Head of caudate nucleus (tissue), 42 donors: ENCODE measurements at regions not wholly inside any gene's neighbourhood (a gene's known extent, or its start where the extent isn't known, plus 50 kb on each side); places are given as distances from the start of the nearest gene placed in this dataset.

Experiments used
- DNase-seq, 42 donors: peaks; one replicate each; pipeline versions ENCODE4 v3.0.0 to v3.0.0-alpha.2; 2020 to 2021; ENCODE audit warnings: mixed read lengths in 7 of 42
- intact Hi-C: fragments of 100-400 bp; cut with DNase I; formaldehyde crosslinking; loops from one replicate; pipeline ENCODE4 v1.15.0; 2022

GRCh38 chr10:21095073-21095472 is 198.0 kb upstream of the NEBL start:
- intact Hi-C loops, result loop anchor here (10.0 kb wide), 1 partner anchor 80 kb away; no protein-coding TSS in a partner anchor
- no peak for DNase-seq

GRCh38 chr10:21092683-21093524 is 195.8 kb upstream of the NEBL start:
- DNase-seq, result no peak
- intact Hi-C loops, result loop anchor here (10.0 kb wide), 1 partner anchor 82 kb away; no protein-coding TSS in a partner anchor

DNA sequence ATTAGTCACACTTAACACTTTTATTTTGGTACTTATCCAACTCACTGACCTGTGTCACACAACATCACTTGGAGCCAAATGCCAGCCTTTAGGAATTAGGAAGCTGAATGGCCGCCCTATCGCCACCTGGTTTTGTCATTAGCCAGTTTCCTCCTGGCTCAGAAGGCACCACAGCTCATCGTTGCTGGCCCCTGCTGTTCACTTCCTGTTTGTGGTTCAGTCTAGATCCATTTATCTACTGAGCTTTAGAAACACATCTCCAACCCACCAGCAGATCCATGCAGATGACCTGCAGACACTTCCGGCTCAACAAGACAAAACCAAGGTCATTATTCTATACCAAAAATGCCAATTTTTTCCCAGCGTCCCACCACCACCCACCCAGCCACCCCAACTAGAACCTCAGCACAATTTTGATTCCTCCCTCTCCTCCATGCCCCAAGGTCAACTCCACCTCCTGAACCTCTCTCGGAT is 193.5 kb upstream of the NEBL start:
- intact Hi-C loops, result loop anchor here (10.0 kb wide), 1 partner anchor 84 kb away; no protein-coding TSS in a partner anchor
- no peak for DNase-seq

DNA sequence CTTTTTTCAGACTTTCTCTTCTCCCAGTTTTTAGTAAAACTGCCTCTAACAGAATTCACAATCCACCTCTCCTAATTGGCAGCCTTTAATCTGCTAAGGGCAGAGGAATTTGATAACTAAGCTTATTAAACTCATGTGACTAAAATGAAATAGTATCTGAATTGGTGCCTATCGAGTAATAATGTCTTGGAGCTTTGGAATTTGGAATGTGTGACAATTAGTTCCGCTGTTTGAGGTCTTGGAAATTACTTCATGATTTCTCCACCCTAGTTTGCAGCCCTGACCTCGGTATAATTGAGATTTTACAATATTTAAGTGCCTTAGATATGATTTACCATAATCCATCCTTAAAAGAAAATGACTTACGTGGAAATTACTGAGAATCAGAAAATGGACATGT is 190.4 kb upstream of the NEBL start:
- DNase-seq, result no peak
- intact Hi-C loops, result no loop called here

- peak in 11 of 42 donors; percentile 15 to 60 (median 27) for DNase-seq
- intact Hi-C loops, result no loop called here
Observed at GRCh38 chr10:21084700-21085099, 187.6 kb upstream of the NEBL start.

DNA sequence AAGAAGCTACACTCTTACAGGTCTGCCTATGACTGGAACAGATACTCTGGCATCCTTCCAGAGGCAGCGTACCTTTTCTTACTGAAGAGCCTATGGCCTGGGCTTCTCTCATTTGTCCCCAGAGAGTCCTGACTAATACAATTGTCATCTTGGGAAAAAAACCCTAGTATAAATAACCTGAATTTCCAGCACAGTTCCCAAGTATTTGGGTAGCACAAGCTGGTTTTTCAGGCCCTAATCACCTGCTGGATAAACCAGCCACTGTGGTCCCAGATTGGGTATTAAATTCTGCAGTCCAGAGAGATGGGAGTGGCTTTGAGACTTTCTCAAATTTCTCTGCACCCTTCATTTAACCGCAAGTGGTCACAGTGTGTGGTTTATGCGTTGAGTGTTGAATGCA is 186.8 kb upstream of the NEBL start:
- no peak for DNase-seq
- intact Hi-C loops, result no loop called here

DNA sequence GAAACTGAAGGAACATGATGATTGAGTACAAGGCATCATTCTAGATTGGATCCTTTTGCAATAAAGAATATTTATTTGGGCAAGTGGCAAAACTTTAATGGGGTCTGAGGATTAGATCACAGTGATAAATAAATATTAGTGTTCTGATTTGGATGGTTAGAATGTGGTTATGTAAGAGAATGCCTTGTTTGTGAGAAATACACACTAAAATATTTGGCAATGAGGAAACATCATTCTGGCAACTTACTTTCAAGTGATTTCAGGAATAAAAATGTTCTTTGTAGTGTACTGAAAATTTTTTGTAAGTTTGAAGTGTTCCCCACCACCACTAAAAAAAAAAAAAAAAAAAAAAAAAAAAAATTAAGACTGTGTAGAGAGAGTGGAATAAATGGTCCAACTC is 185.1 kb upstream of the NEBL start:
- intact Hi-C loops, result no loop called here
- DNase-seq, result no peak

DNA sequence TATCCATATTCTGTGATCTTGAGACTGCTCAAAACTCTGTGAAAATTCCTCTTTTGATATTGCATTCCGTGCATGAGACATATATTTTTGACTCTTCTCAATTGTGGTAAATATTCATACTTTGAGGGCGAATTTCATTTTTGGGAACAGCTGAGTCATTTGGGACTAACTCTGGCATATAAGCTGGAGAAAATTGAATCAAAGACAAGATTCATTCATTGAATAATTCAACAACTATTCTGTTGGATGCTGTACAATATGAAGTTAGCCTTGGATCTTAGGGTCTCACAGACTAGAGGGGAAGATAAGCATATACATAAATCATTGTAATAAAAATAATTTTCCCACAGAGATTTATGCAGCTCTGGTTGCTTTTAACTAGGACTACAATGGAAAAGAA is 183.2 kb upstream of the NEBL start:
- no peak for DNase-seq
- intact Hi-C loops, result no loop called here

DNA sequence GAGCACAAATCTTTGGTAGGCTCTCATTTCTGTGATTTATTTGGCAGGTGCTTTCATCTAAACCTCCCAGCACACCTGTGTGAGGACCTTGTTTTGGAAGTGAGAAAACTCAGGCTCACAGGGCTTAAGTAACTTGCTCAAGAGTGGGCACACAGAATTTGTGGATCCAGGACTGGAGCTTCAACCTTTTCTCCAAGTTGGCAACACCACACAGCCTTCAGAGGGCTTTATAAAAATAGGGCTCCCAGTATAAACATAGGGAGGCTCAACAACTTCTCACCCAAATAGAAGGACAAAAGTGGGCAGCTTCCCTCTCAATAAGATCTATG is 182.2 kb upstream of the NEBL start:
- DNase-seq, result no peak
- intact Hi-C loops, result loop anchor here (10.0 kb wide), 1 partner anchor 186 kb away; no protein-coding TSS in a partner anchor

- intact Hi-C loops, result loop anchor here (10.0 kb wide), 1 partner anchor 186 kb away; no protein-coding TSS in a partner anchor
- DNase-seq, result peak; percentile 19 to 85 (median 66)
Observed at GRCh38 chr10:21078410-21079329, 181.6 kb upstream of the NEBL start.

- no peak for DNase-seq
- intact Hi-C loops, result loop anchor here (10.0 kb wide), 1 partner anchor 187 kb away; no protein-coding TSS in a partner anchor
Observed at GRCh38 chr10:21077681-21078080, 180.6 kb upstream of the NEBL start.

GRCh38 chr10:21076381-21076780 is 179.3 kb upstream of the NEBL start:
- no peak for DNase-seq
- intact Hi-C loops, result loop anchor here (10.0 kb wide), 1 partner anchor 188 kb away; no protein-coding TSS in a partner anchor

- DNase-seq, result no peak
- intact Hi-C loops, result loop anchor here (10.0 kb wide), 1 partner anchor 189 kb away; no protein-coding TSS in a partner anchor
Observed at GRCh38 chr10:21075880-21076279, 178.8 kb upstream of the NEBL start.

DNA sequence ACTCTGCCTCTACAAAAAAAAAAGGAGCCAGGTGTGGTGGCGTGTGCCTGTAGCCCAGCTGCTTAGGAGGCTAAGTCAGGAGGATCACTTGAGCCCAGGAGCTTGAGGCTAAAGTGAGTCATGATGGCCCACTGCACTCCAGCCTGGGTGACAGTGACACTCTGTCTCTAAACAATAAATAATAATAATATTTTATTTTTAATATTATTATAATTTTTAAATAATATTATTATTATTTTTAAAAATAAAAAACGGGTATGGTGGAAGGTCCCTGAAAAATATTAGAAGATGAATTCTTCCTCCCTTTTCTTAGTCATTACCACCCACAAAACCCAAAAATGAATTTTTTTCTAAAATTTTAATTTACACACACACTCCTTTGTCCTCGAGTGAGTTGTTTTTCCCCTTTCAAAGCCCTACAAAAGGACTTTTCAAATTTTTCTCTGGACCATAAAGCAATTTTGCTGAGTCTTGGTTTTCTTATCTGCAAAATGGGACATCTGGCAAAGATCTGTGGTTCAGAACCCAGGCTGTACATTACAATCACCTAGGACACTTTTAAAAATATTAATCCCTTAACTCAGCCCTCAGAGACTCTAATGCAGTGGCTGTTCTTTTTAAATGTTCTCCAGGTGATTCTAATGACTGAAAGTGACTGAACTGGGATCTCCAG is 174.0 kb upstream of the NEBL start:
- intact Hi-C loops, result loop anchor here (10.0 kb wide), 1 partner anchor 194 kb away; no protein-coding TSS in a partner anchor
- DNase-seq, result no peak

DNA sequence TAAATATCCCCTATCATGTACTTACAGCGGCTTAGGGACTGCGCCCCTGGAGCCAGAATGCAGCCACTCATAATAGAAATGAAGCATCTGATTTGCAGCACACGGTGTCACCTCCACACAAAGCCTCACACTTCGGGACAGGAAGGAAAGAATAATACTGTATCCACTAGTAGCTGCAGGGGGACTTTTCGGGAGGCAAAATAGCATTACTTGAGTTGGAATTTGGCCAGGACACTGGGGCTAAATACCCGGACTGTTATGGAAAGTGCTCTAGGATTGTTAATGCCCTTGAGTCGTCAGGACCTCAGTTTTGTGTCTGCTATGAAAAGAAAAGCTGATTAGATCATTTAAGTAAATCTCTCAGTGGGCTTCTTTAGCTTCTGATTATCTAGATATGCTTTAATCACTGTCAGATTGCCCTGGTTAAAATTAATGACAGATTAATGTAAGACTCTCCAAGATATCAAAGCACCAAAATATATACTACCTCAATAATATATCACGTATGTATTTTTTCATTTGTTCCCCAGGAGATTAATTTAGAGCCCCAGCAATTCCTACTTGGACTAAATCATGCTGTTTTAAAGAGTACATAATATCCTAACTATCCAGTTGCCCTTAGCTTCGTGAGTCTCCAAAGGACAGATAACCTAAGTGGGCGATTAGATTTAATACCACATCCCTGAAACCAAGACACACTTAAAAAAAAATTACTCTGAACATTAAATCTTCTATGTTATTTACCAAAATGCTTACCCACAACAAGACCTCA is 173.0 kb upstream of the NEBL start:
- intact Hi-C loops, result loop anchor here (10.0 kb wide), 1 partner anchor 195 kb away; no protein-coding TSS in a partner anchor
- DNase-seq, result no peak

GRCh38 chr10:21069278-21069677 is 172.2 kb upstream of the NEBL start:
- intact Hi-C loops, result no loop called here
- DNase-seq, result no peak

DNA sequence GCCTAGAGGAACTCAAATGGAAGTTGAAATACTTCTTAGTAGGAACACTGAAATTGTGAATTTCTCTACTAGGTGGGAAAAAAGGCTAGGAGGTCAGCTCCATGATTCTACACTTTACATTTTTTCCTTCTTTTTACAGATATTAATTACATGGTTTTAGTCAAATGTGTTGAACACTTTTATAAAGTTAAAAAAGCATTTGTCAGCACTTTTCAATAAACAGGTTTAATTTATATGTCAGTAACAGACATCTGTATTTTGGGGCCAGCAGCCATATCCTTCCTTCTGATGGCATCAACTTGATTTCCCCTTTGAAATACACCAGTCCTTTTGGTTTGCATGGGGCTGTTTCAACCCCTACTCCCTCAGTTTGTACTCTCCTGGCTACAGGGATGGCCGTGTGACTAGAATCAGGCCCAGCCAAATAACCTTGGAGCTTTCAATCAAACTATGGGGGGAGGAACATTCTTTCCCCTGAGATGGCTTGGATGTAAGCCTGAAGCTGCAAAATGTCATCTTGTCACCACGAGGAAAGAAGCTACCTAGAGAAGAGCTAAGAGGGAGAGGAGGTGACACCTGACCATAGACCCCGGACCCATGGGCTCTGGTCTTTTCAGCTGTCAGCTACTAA is 171.0 kb upstream of the NEBL start:
- intact Hi-C loops, result no loop called here
- no peak for DNase-seq
